ENCODE measurements at regions not wholly inside any gene's neighbourhood (a gene's known extent, or its start where the extent isn't known, plus 50 kb on each side); places are given as distances from the start of the nearest gene placed in this dataset.

DNA sequence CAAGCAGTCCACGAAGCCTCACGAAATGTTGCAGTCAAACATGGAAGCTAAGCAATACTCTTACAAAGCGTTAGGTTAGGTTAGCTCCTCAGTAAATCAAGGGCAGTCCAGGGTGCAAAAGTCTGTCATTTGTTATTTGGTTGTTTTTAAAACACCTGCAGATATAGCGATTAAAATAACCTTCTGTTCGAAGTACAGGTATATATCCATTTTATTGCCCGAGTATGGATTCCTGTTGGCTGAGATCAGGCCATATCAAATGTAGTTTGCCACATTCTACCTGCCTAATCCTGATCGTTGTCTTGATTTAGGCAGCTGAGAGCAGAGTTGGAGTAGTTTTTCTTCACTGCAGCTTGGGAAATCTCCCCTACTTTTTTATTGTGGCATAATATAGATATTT is 99.5 kb upstream of the EPB41L3 start:
- ChIA-PET CTCF (interaction anchor here (0.6 to 1.4 kb wide), 2 partner anchors 226 to 551 kb away, joined by 4 to 5 read pairs; no protein-coding TSS in a partner anchor), POLR2A (no interaction called here)
- peaks cover 1% of the 10 kb centered on the region for H3K9me3 Mint-ChIP-seq (ENCODE audit: unreplicated experiment)
- intact Hi-C loops (cut with micrococcal nuclease) = no loop called here
- no peak overlapping the region for H3K27ac Mint-ChIP-seq (ENCODE audit: low read depth, unreplicated experiment)
- TF ChIP-seq CTCF (IDR thresholded peaks at IDR 0.05; ENCODE audit: unreplicated experiment) = no peak
- no peak overlapping the region for H3K4me3 Mint-ChIP-seq (ENCODE audit: unreplicated experiment)
- no peak for DNase-seq (ENCODE audit: unreplicated experiment)
- peaks cover 13% of the 10 kb centered on the region for H3K27me3 Mint-ChIP-seq (ENCODE audit: insufficient read depth, unreplicated experiment)
- no TSS peak for BruUV-seq (replicated peaks)
- H3K36me3 Mint-ChIP-seq (ENCODE audit: insufficient read depth, unreplicated experiment) = no peaks in the 10 kb centered on the region
- H3K4me1 Mint-ChIP-seq (ENCODE audit: insufficient read depth, unreplicated experiment) = no peaks in the 10 kb centered on the region

- Mint-ChIP-seq H3K27ac (ENCODE audit: low read depth, unreplicated experiment) (no peak overlapping the region), H3K4me1 (ENCODE audit: insufficient read depth, unreplicated experiment) (no peaks in the 10 kb centered on the region), H3K36me3 (ENCODE audit: insufficient read depth, unreplicated experiment) (no peaks in the 10 kb centered on the region), H3K9me3 (ENCODE audit: unreplicated experiment) (peaks cover 6% of the 10 kb centered on the region), H3K27me3 (ENCODE audit: insufficient read depth, unreplicated experiment) (peaks cover 28% of the 10 kb centered on the region), H3K4me3 (ENCODE audit: unreplicated experiment) (no peak overlapping the region)
- intact Hi-C loops (cut with micrococcal nuclease) = no loop called here
- no peak for DNase-seq (ENCODE audit: unreplicated experiment)
- TF ChIP-seq CTCF (IDR thresholded peaks at IDR 0.05; ENCODE audit: unreplicated experiment) = no peak
- BruUV-seq (replicated peaks) = no TSS peak
- ChIA-PET POLR2A (no interaction called here), CTCF (no interaction called here)
Measured at GRCh38 chr18:5640939-5641338, 97.1 kb upstream of the EPB41L3 start.

DNA sequence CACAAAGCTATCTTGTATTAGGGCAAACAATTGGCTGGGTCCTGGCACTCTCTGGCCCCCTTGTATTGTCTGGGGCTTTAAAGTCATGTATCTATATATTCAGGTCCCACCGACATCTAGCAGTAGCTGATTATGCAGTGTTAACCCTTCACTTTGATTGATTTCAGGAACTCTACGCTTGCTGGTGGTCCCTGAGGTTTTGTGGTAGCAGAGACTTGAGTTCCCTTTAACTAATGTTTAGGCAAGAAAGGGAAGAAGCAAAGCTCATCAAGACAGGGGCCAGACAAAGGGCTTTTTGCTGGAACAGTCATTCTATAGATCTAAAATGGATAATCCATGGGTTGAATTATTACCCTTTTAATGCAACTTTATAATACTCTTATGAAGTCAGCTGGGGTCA is 95.3 kb upstream of the EPB41L3 start:
- H3K36me3 Mint-ChIP-seq (ENCODE audit: insufficient read depth, unreplicated experiment) = no peaks in the 10 kb centered on the region
- peaks cover 33% of the 10 kb centered on the region for H3K27me3 Mint-ChIP-seq (ENCODE audit: insufficient read depth, unreplicated experiment)
- peaks cover 19% of the 10 kb centered on the region for H3K9me3 Mint-ChIP-seq (ENCODE audit: unreplicated experiment)
- H3K4me1 Mint-ChIP-seq (ENCODE audit: insufficient read depth, unreplicated experiment) = no peaks in the 10 kb centered on the region
- CTCF ChIA-PET = interaction anchor here (0.7 kb wide), 1 partner anchor 208 kb away, joined by 3 read pairs; no protein-coding TSS in a partner anchor
- no peak for DNase-seq (ENCODE audit: unreplicated experiment)
- POLR2A ChIA-PET = no interaction called here
- H3K4me3 Mint-ChIP-seq (ENCODE audit: unreplicated experiment) = no peak overlapping the region
- TF ChIP-seq CTCF (IDR thresholded peaks at IDR 0.05; ENCODE audit: unreplicated experiment) = no peak
- BruUV-seq (replicated peaks) = no TSS peak
- no peak overlapping the region for H3K27ac Mint-ChIP-seq (ENCODE audit: low read depth, unreplicated experiment)
- intact Hi-C loops (cut with micrococcal nuclease) = no loop called here

DNA sequence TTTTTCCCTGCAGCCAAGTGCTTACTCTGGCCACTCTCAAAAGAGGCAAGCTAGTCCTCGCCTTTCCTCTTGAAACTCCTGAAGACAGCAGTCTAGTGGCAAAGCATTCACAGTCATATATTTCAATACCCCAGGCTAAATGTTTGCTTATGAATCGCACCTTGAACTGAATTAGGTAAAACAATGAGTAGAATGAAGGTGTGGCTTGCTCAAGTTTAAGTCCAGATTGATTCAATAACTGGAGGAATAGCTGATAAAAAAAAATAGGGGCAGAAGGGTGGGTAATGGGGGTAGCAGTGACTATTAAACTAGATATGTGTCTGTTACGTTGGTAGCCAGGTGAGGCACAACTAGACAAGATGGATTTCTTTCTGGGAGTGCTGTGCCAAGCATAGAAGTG is 88.2 kb upstream of the EPB41L3 start:
- ChIA-PET CTCF (no interaction called here), POLR2A (no interaction called here)
- Mint-ChIP-seq H3K36me3 (ENCODE audit: insufficient read depth, unreplicated experiment) (no peaks in the 10 kb centered on the region), H3K27ac (ENCODE audit: low read depth, unreplicated experiment) (no peak overlapping the region), H3K9me3 (ENCODE audit: unreplicated experiment) (peaks cover 19% of the 10 kb centered on the region), H3K27me3 (ENCODE audit: insufficient read depth, unreplicated experiment) (peaks cover 12% of the 10 kb centered on the region), H3K4me1 (ENCODE audit: insufficient read depth, unreplicated experiment) (no peaks in the 10 kb centered on the region), H3K4me3 (ENCODE audit: unreplicated experiment) (no peak overlapping the region)
- no peak for DNase-seq (ENCODE audit: unreplicated experiment)
- intact Hi-C loops (cut with micrococcal nuclease) = no loop called here
- no peak for TF ChIP-seq CTCF (IDR thresholded peaks at IDR 0.05; ENCODE audit: unreplicated experiment)
- no TSS peak for BruUV-seq (replicated peaks)
